Dendritic cell treated with granulocyte-macrophage colony-stimulating factor and Interleukin-4, amounts not matched to agents 40 ng/mL and 50 ng/mL, for 4 days (primary cell): ENCODE measurements at regions not wholly inside any gene's neighbourhood (a gene's known extent, or its start where the extent isn't known, plus 50 kb on each side); places are given as distances from the start of the nearest gene placed in this dataset.
"Not testable (repeated sequence)": the region's sequence is repeated elsewhere in the genome, so short reads cannot be mapped to it uniquely, and the experiment has no call there.

ENCODE experiments used
- H3K27ac Mint-ChIP-seq: one replicate; pipeline ENCODE4 v1.8.0; 2022; ENCODE audit warnings: mild to moderate bottlenecking, mixed read lengths
- H3K27me3 Mint-ChIP-seq: one replicate; pipeline ENCODE4 v1.8.0; 2022; ENCODE audit warnings: mild to moderate bottlenecking, mixed read lengths
- H3K36me3 Mint-ChIP-seq: one replicate; pipeline ENCODE4 v1.8.0; 2022; ENCODE audit warnings: low read depth, mixed read lengths
- H3K4me1 Mint-ChIP-seq: one replicate; pipeline ENCODE4 v1.8.0; 2022; ENCODE audit warnings: low read depth, mixed read lengths
- H3K4me3 Mint-ChIP-seq: one replicate; pipeline ENCODE4 v1.8.0; 2022; ENCODE audit warnings: mild to moderate bottlenecking, moderate library complexity, mixed read lengths
- H3K9me3 Mint-ChIP-seq: one replicate; pipeline ENCODE4 v1.8.0; 2022; ENCODE audit warnings: mixed read lengths
- intact Hi-C: fragments of 100-400 bp; cut with micrococcal nuclease; formaldehyde crosslinking; loops from one replicate; pipeline ENCODE4 v1.15.0; 2022

DNA sequence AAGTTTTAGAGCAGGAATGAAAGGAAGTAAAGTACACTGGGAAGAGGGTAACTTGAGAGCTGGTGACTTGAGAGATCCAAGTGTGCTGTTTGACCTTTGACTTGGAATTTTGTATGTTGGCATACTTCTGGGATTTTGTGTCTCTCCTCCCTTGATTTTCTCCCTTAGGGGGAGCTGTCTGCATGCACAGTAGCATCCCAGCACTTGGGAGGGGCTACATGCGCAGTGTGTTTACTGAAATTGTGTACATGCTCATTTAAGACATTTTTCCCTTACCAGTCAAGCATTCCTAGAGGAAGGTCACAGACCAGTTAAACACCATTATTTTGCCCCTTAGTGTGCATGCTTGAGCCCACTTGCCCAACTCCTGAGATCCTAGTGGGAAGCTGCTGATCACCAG is 120.1 kb downstream of the ZNF622 start:
- Mint-ChIP-seq H3K27ac (no peak overlapping the region), H3K27me3 (no peaks in the 10 kb centered on the region), H3K4me1 (no peaks in the 10 kb centered on the region), H3K36me3 (no peaks in the 10 kb centered on the region), H3K4me3 (no peak overlapping the region), H3K9me3 (peaks cover 16% of the 10 kb centered on the region)
- intact Hi-C loops, result no loop called here

DNA sequence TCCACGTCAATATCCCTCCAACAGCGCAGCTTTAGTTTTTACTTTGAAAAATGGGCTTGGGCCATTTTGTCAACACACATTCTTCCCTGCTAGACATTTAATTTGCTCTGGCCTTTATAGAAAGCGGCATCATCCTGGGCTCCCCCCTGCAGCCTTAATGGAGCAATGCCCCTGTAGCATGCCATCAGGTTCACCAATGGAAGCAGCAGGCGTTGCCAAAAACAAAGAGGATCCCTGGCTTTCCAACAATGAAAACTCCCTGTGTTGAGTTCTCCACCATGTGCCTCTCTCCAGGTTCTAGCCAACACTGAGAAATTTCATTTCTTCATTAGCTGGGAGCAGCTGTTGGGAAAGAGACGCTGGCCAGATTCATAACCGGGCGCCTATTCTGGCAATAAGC is 139.5 kb downstream of the ZNF622 start:
- intact Hi-C loops, result no loop called here
- no peak overlapping the region for H3K27ac Mint-ChIP-seq
- no peaks in the 10 kb centered on the region for H3K9me3 Mint-ChIP-seq
- no peaks in the 10 kb centered on the region for H3K4me1 Mint-ChIP-seq
- H3K27me3 Mint-ChIP-seq, result no peaks in the 10 kb centered on the region
- no peaks in the 10 kb centered on the region for H3K36me3 Mint-ChIP-seq
- no peak overlapping the region for H3K4me3 Mint-ChIP-seq

DNA sequence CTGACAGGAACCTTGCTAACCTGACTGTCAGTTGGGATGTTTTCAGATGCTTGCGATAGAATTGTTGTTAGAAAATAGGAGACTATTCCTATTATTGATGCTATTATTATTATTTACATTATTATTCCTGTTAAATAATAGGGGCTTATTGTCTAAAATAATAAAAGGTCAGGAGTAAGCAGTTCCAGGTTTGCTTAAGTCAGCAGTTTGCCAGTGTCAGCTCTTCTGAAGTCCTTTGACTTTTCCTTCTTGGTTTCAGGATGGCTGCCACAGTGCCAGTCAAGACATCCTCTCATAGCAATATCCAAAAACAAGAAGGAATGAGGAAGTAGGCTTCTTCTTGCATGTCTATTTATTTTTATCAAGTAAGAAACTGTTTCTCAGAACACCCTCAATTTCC is 141.7 kb upstream of the MARCHF11 start:
- no peak overlapping the region for H3K27ac Mint-ChIP-seq
- H3K36me3 Mint-ChIP-seq, result no peaks in the 10 kb centered on the region
- intact Hi-C loops, result no loop called here
- no peaks in the 10 kb centered on the region for H3K4me1 Mint-ChIP-seq
- no peak overlapping the region for H3K4me3 Mint-ChIP-seq
- H3K27me3 Mint-ChIP-seq, result no peaks in the 10 kb centered on the region
- no peaks in the 10 kb centered on the region for H3K9me3 Mint-ChIP-seq

DNA sequence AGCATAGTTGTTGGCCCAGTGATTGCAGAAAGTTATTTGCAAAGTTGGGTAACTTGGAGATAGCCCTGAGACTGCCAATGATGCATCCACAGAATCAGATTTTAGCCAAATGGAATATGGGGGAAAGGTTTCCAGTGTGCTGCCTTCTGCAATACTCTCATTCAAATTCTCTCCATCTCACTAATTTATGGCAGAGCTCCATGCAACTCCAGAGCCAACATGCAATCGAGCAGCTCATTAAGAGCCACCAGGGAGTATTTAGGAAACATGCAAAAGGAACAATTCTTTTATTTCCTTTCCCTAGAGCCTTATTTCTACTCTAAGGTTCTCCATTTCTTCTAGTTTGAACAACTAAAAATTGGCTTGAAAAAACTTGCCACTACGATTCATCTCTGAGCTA is 135.9 kb upstream of the MARCHF11 start:
- intact Hi-C loops, result no loop called here
- Mint-ChIP-seq H3K36me3 (no peaks in the 10 kb centered on the region), H3K4me1 (no peaks in the 10 kb centered on the region), H3K27ac (no peak overlapping the region), H3K9me3 (peaks cover 24% of the 10 kb centered on the region), H3K4me3 (no peak overlapping the region), H3K27me3 (no peaks in the 10 kb centered on the region)

DNA sequence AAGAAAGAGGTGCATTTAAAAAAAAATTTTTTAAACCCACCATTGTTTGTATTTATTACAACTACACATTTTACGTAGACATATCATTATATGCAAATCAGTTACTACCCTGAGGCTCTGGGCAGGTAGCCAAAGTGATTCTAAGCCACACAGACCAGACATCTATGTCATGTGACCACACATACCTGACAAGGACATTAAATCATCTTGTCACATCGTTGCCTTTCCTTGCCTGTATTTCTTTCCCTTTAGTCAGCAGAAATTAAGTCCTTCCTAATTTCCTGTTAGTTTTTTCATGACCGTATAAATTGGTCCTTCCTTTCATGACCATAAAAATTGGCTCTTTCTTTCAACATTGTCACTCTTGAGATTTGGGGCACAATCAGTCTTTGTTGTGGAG is 134.2 kb upstream of the MARCHF11 start:
- intact Hi-C loops, result no loop called here
- Mint-ChIP-seq H3K4me3 (no peak overlapping the region), H3K36me3 (no peaks in the 10 kb centered on the region), H3K27me3 (no peaks in the 10 kb centered on the region), H3K27ac (no peak overlapping the region), H3K4me1 (no peaks in the 10 kb centered on the region), H3K9me3 (peaks cover 24% of the 10 kb centered on the region)

DNA sequence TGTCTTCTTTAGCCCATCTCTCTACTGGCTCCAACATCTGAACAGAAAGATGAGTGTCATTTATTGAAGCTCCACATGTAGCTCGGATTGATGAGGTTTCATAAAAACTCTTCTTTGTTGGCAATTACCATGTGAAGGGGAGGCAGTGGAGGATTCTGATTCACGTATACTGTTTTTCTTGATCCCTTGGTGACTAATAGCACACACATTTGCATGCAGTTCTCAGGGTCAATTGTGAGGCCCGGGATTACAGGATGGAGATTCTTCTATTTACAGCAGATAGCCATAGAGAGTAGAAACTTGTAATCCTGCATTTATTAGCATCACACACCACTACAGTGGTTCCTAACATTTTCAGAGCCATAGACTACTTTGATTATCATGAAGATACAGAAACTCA is 133.2 kb upstream of the MARCHF11 start:
- Mint-ChIP-seq H3K4me3 (no peak overlapping the region), H3K27me3 (no peaks in the 10 kb centered on the region), H3K4me1 (no peaks in the 10 kb centered on the region), H3K36me3 (no peaks in the 10 kb centered on the region), H3K27ac (no peak overlapping the region), H3K9me3 (peaks cover 24% of the 10 kb centered on the region)
- intact Hi-C loops, result no loop called here

DNA sequence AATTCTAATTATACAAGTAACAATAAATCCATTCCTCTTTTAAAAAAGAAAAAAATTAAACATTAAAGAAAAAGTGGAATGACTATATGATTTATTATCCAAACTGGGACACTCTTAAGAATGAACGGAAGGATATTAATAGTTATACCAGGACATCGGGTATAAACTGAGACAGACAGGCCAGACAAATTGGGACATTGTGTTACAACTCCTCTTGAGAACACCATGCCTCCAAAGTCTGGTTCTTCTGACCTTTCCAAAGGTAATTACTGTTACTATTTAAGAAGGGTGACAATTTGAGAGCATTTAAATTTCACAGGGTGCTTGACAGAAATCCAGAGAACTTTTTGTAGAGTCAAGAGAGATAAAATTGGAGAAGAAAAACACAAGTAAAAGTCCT is 132.1 kb upstream of the MARCHF11 start:
- Mint-ChIP-seq H3K9me3 (peaks cover 24% of the 10 kb centered on the region), H3K27ac (no peak overlapping the region), H3K27me3 (no peaks in the 10 kb centered on the region), H3K4me1 (no peaks in the 10 kb centered on the region), H3K4me3 (no peak overlapping the region), H3K36me3 (no peaks in the 10 kb centered on the region)
- intact Hi-C loops, result no loop called here

DNA sequence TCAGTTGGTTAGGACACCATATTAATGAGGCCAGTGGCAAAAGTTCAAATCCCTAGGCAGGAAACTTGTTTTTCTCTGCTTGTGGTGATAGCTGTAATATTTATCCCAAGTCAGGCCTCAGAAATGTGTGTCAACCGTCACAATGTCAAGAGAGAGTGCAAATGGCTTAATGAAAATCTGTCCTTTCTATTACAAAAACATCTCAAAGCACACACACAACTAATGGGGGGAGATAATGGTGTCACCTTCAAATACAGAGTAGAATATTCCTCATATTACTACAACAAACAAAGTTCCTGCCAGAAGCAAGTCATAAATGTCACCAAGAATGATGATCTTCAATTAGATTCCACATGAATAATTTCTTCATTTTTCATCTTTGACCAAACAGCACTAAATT is 127.2 kb upstream of the MARCHF11 start:
- intact Hi-C loops, result no loop called here
- Mint-ChIP-seq H3K4me1 (no peaks in the 10 kb centered on the region), H3K27me3 (no peaks in the 10 kb centered on the region), H3K27ac (no peak overlapping the region), H3K9me3 (peaks cover 27% of the 10 kb centered on the region), H3K4me3 (no peak overlapping the region), H3K36me3 (no peaks in the 10 kb centered on the region)

DNA sequence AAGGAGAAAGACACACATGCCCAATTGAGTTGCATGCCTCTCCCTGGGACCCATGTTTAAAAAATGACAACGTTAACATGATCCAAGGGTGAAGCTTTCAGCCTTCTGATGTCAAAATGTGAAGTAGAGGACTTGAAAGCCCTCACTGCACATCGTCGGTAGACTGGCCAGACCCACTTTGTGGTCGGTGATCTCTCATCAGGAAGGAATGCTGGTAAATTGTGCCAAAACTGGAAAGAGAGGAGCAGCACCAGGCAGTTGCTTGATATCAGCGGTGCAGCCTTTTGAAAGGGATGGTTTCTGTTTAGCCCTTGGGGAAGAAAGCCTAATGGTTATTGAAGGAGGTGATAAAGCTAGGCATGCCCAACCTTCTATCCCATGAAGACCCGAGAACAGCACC is 125.3 kb upstream of the MARCHF11 start:
- no peaks in the 10 kb centered on the region for H3K36me3 Mint-ChIP-seq
- H3K27ac Mint-ChIP-seq, result no peak overlapping the region
- no peaks in the 10 kb centered on the region for H3K27me3 Mint-ChIP-seq
- H3K4me3 Mint-ChIP-seq, result no peak overlapping the region
- no peaks in the 10 kb centered on the region for H3K4me1 Mint-ChIP-seq
- intact Hi-C loops, result no loop called here
- H3K9me3 Mint-ChIP-seq, result peaks cover 27% of the 10 kb centered on the region

DNA sequence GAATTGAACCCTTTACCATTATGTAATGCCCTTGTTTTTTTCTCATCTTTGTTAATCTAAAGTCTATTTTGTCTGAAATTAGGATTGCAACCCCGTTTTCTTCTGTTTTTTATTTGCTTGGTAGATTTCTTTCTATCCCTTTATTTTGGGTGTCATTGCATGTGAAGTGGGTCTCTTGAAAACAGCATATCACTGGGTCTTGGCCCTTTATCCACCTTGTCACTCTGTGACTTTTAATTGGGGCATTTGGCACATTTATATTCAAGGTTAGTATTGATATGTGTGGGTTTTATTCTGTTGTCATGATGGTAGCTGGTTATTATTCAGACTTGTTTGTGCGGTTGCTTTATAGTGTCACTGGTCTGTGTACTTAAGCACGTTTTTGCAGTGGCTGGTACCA is 117.4 kb upstream of the MARCHF11 start:
- Mint-ChIP-seq H3K27me3 (no peaks in the 10 kb centered on the region), H3K4me3 (no peak overlapping the region), H3K27ac (no peak overlapping the region), H3K36me3 (no peaks in the 10 kb centered on the region), H3K4me1 (no peaks in the 10 kb centered on the region), H3K9me3 (peaks cover 68% of the 10 kb centered on the region)
- intact Hi-C loops, result no loop called here

DNA sequence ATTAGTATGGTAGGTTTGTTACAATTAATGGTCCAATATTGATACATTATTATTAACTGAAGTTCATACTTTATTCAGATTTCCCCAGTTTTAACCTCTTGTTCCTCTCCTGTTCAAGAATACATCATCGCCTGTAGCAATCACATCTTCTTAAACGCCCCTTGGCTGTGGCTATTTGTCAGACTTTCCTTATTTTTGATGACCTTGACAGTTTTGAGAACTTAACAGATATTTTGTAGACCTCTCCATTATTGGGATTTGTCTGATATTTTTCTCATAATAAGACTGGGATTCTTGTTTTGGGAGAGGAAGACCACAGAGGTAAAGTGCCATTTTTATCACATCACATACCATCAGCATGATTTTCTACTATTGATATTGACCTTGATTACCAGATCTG is 112.3 kb upstream of the MARCHF11 start:
- Mint-ChIP-seq H3K27ac (no peak overlapping the region), H3K9me3 (peaks cover 59% of the 10 kb centered on the region), H3K27me3 (no peaks in the 10 kb centered on the region), H3K36me3 (no peaks in the 10 kb centered on the region), H3K4me3 (no peak overlapping the region), H3K4me1 (no peaks in the 10 kb centered on the region)
- intact Hi-C loops, result no loop called here

DNA sequence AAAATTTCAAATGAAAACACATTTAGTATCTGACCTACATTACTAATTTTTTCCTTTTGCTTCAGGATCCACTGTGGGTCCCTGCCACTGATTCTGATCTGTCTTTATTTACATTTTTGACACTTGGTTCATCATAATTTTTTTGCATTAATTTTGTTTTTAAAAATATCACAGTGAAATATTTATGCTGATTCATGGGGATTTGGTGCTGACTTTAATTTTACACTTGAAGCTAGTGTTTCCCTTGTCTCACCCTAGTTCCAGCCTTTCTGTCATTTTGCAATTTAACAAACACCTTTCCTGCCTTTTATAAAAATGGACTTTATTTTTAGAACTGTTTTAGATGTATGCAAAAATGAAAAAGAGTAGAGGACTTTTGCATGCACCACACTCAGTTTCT is 111.9 kb upstream of the MARCHF11 start:
- no peak overlapping the region for H3K27ac Mint-ChIP-seq
- no peak overlapping the region for H3K4me3 Mint-ChIP-seq
- no peaks in the 10 kb centered on the region for H3K36me3 Mint-ChIP-seq
- H3K9me3 Mint-ChIP-seq, result peaks cover 58% of the 10 kb centered on the region
- no peaks in the 10 kb centered on the region for H3K27me3 Mint-ChIP-seq
- no peaks in the 10 kb centered on the region for H3K4me1 Mint-ChIP-seq
- intact Hi-C loops, result no loop called here

DNA sequence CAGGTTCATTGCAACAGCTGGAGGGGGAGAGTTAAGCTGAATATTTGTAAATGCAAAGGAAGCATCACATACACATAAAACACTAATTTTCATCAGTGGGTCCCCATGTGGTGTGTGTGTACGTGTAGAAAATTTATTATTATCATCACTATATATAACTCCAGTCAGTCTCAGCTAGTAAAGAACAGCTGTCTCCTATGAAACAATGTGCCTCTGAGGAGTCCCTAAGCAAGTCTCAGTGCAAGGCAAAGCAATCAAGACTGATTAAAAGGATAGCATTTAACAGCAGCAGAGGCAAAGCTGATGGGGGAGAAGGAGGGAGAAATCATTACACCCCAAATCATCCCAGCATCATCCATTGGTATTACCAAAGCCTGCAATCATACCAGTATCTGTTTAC is 104.2 kb upstream of the MARCHF11 start:
- intact Hi-C loops, result no loop called here
- no peaks in the 10 kb centered on the region for H3K36me3 Mint-ChIP-seq
- no peaks in the 10 kb centered on the region for H3K27me3 Mint-ChIP-seq
- no peak overlapping the region for H3K27ac Mint-ChIP-seq
- H3K9me3 Mint-ChIP-seq, result peaks cover 40% of the 10 kb centered on the region
- H3K4me3 Mint-ChIP-seq, result no peak overlapping the region
- no peaks in the 10 kb centered on the region for H3K4me1 Mint-ChIP-seq

DNA sequence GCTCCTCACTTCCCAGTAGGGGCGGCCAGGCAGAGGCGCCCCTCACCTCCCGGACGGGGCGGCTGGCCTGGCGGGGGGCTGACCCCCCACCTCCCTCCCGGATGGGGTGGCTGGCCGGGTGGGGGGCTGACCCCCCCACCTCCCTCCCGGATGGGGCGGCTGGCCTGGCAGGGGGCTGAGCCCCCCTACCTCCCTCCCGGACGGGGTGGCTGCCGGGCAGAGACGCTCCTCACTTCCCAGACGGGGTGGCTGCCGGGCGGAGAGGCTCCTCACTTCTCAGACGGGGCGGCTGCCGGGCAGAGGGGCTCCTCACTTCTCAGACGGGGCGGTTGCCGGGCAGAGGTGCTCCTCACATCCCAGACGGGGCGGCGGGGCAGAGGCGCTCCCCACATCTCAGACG is 97.3 kb upstream of the MARCHF11 start:
- H3K27ac Mint-ChIP-seq, intact Hi-C loops, H3K36me3 Mint-ChIP-seq, H3K4me1 Mint-ChIP-seq, H3K27me3 Mint-ChIP-seq, H3K4me3 Mint-ChIP-seq: not testable (repeated sequence)
- H3K9me3 Mint-ChIP-seq, result peaks cover 28% of the 10 kb centered on the region

DNA sequence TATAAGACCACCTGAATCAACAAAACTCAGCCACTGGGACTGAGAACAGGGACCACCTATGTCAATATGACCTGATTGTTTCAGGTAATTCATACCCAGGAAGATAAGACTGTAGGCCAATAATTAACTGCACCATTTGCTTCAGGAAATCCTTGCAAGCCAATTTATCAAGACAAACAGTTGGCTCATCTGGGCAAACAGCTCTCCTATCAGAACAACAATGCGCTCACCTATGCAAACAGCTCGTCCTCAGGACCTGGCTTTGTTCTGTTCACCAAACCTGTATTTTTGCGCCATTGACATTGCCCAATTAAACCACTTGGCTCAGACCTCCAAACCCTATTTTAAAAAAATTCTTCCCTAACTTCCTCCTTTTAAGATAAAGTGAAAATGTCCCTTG is 92.3 kb upstream of the MARCHF11 start:
- Mint-ChIP-seq H3K4me1 (no peaks in the 10 kb centered on the region), H3K4me3 (no peak overlapping the region), H3K36me3 (no peaks in the 10 kb centered on the region), H3K9me3 (peaks cover 13% of the 10 kb centered on the region), H3K27ac (no peak overlapping the region), H3K27me3 (no peaks in the 10 kb centered on the region)
- intact Hi-C loops, result no loop called here

DNA sequence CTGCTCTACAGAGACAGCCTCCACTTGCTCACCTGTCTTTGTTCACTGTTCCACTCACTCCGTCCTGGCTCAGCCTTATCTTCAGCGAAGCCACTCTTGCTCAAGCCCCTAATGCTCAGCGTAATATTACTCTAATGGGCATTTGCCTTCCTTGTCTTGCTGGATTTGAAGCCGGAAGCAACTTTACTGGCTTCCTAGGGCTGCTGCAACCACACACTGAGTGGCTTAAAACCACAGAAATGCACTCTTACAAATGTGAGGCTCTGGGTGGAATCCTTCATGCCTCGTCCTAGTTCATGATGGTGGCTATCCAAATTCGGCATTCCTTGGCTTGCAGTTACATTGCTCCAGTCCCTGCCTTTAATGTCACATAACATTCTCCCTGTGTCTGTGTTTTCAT is 85.5 kb upstream of the MARCHF11 start:
- H3K27ac Mint-ChIP-seq, result no peak overlapping the region
- H3K9me3 Mint-ChIP-seq, result peaks cover 7% of the 10 kb centered on the region
- H3K4me1 Mint-ChIP-seq, result no peaks in the 10 kb centered on the region
- no peak overlapping the region for H3K4me3 Mint-ChIP-seq
- no peaks in the 10 kb centered on the region for H3K36me3 Mint-ChIP-seq
- no peaks in the 10 kb centered on the region for H3K27me3 Mint-ChIP-seq
- intact Hi-C loops, result no loop called here
